ENCODE measurements at regions not wholly inside any gene's neighbourhood (a gene's known extent, or its start where the extent isn't known, plus 50 kb on each side); places are given as distances from the start of the nearest gene placed in this dataset.

DNA sequence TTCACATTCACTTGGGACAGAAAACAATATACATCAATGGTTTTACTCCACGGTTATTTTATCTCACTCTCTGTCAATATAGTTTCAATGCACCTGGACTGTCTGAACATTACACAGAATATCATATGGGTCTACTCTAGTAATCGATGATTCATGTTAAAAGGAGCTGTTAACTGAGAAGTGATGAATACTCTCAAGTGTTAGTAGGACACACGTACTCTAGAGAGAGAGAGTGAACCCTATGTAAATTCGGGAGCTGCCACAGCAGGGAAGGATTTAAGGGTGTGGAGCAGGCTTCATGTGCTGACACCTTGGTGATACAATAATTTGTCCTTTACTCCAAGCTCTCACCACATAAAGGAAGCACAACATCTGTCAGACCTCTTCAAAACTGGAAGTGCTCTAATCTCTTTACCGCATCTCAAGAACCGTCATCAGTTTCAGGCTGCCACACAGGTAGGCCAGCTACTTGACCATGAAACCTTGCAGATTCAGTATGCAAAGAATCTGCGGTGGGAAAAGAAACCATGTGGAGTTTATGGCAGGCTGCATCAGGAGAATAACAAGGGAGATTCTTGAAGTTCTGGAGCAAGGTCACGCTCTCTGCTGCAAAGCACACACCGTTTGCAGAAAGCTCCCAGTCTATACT, 199.2 kb upstream of the TMC3 start:
- Mint-ChIP-seq H3K27me3 (peaks cover 10% of the 10 kb centered on the region), H3K9me3 (ENCODE audit: low read depth) (no peaks in the 10 kb centered on the region), H3K4me1 (ENCODE audit: low read depth) (no peaks in the 10 kb centered on the region), H3K27ac (no peak overlapping the region), H3K36me3 (ENCODE audit: insufficient read depth) (no peaks in the 10 kb centered on the region), H3K4me3 (ENCODE audit: low read depth) (no peak overlapping the region)
- DNase-seq (ENCODE audit: low spot score, unreplicated experiment) = no peak
- TF ChIP-seq, protein P1, sequence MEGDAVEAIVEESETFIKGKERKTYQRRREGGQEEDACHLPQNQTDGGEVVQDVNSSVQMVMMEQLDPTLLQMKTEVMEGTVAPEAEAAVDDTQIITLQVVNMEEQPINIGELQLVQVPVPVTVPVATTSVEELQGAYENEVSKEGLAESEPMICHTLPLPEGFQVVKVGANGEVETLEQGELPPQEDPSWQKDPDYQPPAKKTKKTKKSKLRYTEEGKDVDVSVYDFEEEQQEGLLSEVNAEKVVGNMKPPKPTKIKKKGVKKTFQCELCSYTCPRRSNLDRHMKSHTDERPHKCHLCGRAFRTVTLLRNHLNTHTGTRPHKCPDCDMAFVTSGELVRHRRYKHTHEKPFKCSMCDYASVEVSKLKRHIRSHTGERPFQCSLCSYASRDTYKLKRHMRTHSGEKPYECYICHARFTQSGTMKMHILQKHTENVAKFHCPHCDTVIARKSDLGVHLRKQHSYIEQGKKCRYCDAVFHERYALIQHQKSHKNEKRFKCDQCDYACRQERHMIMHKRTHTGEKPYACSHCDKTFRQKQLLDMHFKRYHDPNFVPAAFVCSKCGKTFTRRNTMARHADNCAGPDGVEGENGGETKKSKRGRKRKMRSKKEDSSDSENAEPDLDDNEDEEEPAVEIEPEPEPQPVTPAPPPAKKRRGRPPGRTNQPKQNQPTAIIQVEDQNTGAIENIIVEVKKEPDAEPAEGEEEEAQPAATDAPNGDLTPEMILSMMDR (IDR thresholded peaks at IDR 0.05; ENCODE audit: unreplicated experiment) = no peak

DNA sequence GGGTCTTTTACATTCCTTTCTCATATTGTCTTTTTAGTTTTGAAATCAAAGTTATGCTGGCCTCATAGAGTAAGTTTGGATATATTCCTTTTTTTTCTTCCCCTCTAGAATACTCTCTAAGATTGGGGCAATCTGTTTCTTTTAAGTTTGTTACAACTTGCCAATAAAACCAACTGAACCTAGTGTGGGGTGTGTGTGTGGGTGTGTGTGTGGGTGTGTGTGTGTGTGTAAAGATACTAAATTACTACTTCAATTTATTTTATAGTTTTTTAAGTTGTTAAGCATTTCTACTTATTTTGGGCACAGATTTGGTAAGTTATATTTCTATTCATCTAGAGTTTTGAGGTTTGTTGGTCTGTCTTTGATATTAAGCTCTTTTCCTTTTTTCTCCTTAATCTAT, 198.2 kb upstream of the TMC3 start:
- no peaks in the 10 kb centered on the region for H3K9me3 Mint-ChIP-seq (ENCODE audit: low read depth)
- TF ChIP-seq, protein P1 (IDR thresholded peaks at IDR 0.05; ENCODE audit: unreplicated experiment) = no peak
- no peak overlapping the region for H3K4me3 Mint-ChIP-seq (ENCODE audit: low read depth)
- H3K27me3 Mint-ChIP-seq = peaks cover 13% of the 10 kb centered on the region
- DNase-seq (ENCODE audit: low spot score, unreplicated experiment) = no peak
- H3K4me1 Mint-ChIP-seq (ENCODE audit: low read depth) = no peaks in the 10 kb centered on the region
- no peaks in the 10 kb centered on the region for H3K36me3 Mint-ChIP-seq (ENCODE audit: insufficient read depth)
- no peak overlapping the region for H3K27ac Mint-ChIP-seq

DNA sequence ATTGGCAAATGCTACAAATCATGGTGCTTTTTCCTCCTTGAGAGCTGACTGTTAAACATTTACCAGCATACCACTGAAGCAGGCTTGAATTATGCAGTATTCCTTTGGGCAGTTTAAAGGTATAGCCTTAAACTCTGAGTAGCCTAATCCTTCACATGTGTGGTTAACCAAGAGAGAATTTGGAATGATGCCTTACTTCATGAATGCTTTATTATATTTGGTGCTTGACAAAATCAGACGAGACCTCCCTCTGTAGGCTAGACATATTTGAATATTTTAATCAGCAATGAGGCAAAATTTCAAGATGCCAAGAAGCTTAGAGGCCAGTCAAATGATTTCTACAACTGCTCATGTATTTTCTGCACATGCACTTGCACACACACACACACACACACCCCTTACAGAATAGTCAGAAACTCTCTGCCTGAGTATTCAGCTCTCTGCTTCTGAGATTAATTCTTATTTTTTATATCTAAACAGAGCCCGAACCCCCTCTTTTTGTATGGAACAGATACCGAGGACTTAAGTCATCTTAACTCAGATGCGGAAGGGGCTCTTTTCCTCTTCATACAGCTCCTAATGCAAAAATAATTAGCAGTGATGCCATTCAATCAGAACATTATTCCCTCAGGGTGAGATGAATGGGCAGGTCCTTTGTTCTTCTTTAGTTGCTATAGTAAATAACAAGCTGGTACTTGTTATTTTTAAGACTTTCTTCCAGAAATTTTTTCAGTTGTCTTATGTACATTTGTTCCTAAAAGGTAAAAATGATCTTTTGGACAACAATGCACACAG, 195.5 kb upstream of the TMC3 start:
- H3K9me3 Mint-ChIP-seq (ENCODE audit: low read depth) = no peaks in the 10 kb centered on the region
- H3K4me1 Mint-ChIP-seq (ENCODE audit: low read depth) = no peaks in the 10 kb centered on the region
- H3K27me3 Mint-ChIP-seq = peaks cover 13% of the 10 kb centered on the region
- H3K4me3 Mint-ChIP-seq (ENCODE audit: low read depth) = no peak overlapping the region
- DNase-seq (ENCODE audit: low spot score, unreplicated experiment) = no peak
- H3K36me3 Mint-ChIP-seq (ENCODE audit: insufficient read depth) = no peaks in the 10 kb centered on the region
- H3K27ac Mint-ChIP-seq = no peak overlapping the region
- TF ChIP-seq, protein P1 (IDR thresholded peaks at IDR 0.05; ENCODE audit: unreplicated experiment) = no peak

DNA sequence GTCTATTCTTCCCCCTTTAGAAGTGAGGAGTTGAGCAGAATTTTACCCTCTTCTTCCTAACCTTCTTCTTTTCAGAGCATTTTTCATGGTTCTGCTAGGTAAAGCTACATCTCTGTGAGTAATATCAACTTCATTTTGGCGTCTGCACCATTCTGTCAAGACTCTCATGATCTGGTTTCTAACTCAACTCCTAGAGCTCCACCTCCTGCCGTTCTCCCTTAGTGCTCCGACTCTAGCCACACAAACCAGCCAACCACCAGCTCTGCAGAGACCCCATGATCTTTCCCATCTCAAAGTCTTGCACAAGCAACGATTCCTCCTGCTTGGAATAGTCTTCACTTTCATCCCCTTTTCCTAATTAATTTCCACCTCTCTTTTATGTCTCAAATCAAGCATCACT, 193.9 kb upstream of the TMC3 start:
- Mint-ChIP-seq H3K4me3 (ENCODE audit: low read depth) (no peak overlapping the region), H3K9me3 (ENCODE audit: low read depth) (no peaks in the 10 kb centered on the region), H3K4me1 (ENCODE audit: low read depth) (no peaks in the 10 kb centered on the region), H3K27ac (no peak overlapping the region), H3K36me3 (ENCODE audit: insufficient read depth) (no peaks in the 10 kb centered on the region), H3K27me3 (peaks cover 13% of the 10 kb centered on the region)
- TF ChIP-seq, protein P1 (IDR thresholded peaks at IDR 0.05; ENCODE audit: unreplicated experiment) = no peak
- no peak for DNase-seq (ENCODE audit: low spot score, unreplicated experiment)

DNA sequence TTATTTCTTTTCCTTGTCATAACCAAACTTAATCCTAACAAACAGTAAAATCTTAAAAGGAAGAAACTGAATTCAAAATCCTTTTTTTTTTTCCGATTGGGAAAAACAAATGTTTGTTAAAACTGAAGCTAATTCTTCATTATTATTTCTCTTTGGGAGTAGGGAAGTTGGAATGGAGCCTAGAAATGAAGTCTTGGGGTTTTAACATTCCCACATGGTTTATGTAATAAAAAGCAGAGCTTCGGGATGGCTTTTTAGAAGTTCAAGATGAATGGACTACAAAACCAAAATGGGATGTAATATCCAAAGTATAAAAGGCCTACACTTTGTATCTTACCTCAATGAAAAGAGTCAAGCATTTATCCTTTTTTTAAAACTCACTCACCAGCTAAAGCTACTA, 189.0 kb upstream of the TMC3 start:
- DNase-seq (ENCODE audit: low spot score, unreplicated experiment) = no peak
- no peaks in the 10 kb centered on the region for H3K36me3 Mint-ChIP-seq (ENCODE audit: insufficient read depth)
- H3K4me3 Mint-ChIP-seq (ENCODE audit: low read depth) = no peak overlapping the region
- H3K9me3 Mint-ChIP-seq (ENCODE audit: low read depth) = peaks cover 2% of the 10 kb centered on the region
- no peaks in the 10 kb centered on the region for H3K4me1 Mint-ChIP-seq (ENCODE audit: low read depth)
- no peak overlapping the region for H3K27ac Mint-ChIP-seq
- TF ChIP-seq, protein P1 (IDR thresholded peaks at IDR 0.05; ENCODE audit: unreplicated experiment) = no peak
- H3K27me3 Mint-ChIP-seq = peaks cover under 1% of the 10 kb centered on the region
